HCT116 (cell line): ENCODE measurements at regions not wholly inside any gene's neighbourhood (a gene's known extent, or its start where the extent isn't known, plus 50 kb on each side); places are given as distances from the start of the nearest gene placed in this dataset.

Source experiments
- MAX ChIP-seq: IDR thresholded peaks from 2 replicates; pipeline ENCODE4 v1.6.1; 2012
- POLR2A ChIP-seq: IDR thresholded peaks from 2 replicates; pipeline ENCODE4 v1.7.0; 2011; ENCODE audit warnings: borderline replicate concordance; ENCODE audit not compliant: insufficient read depth, insufficient read length; ENCODE audit errors: extremely low read depth

- TF ChIP-seq POLR2A (no peak), MAX (no peak)
These were observed 103.7 kb downstream of the TBX3 start for GRCh38 chr12:114580306-114580705.
